ENCODE measurements at regions not wholly inside any gene's neighbourhood (a gene's known extent, or its start where the extent isn't known, plus 50 kb on each side); places are given as distances from the start of the nearest gene placed in this dataset.

DNA sequence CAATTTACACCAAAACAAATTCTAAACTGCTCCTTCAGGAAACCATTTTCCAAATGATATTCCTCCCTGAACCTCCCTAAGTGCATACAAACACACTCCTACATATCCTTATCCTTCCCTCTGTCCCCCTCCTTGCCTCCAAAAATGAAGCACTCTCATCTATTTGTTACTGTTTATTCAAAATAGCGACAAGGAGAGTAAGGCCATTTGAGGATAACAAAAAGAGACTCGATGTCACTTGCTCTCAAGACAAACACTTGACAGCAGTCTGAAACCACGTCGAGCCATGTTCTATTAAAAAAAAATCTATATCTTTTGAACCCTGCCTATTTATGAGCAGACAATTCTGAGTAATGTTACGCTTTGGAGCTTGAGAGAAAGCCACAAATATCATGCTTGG is 547.9 kb downstream of the DTWD2 start:
- in situ Hi-C loops (cut with MboI; ENCODE audit: low sequenced_read_pairs, unreplicated experiment) = no loop called here
- no peak for DNase-seq (ENCODE audit: low spot score)
- TF ChIP-seq, protein P1, sequence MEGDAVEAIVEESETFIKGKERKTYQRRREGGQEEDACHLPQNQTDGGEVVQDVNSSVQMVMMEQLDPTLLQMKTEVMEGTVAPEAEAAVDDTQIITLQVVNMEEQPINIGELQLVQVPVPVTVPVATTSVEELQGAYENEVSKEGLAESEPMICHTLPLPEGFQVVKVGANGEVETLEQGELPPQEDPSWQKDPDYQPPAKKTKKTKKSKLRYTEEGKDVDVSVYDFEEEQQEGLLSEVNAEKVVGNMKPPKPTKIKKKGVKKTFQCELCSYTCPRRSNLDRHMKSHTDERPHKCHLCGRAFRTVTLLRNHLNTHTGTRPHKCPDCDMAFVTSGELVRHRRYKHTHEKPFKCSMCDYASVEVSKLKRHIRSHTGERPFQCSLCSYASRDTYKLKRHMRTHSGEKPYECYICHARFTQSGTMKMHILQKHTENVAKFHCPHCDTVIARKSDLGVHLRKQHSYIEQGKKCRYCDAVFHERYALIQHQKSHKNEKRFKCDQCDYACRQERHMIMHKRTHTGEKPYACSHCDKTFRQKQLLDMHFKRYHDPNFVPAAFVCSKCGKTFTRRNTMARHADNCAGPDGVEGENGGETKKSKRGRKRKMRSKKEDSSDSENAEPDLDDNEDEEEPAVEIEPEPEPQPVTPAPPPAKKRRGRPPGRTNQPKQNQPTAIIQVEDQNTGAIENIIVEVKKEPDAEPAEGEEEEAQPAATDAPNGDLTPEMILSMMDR (IDR thresholded peaks at IDR 0.05; ENCODE audit: borderline replicate concordance, control extremely low read depth, extremely low read depth, insufficient read depth, missing control alignments) = no peak

DNA sequence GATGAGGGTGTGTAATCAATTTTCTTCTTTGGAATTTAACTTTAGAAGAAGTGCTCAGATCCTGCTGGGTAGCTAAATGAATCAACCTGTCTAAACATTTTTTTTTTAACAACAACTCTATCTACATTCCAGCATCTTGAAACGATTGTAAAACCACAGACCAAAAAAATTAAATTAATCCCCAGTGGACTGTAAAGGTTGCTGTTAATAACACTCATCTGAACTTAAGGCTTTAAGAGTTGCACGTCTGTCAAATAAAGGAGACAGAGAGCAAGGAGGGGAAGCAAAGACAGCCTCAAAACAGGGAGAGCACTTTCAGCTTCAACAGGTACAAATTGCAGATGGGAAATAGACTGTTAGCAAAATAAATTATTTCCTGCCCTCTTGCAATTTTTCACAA is 548.5 kb downstream of the DTWD2 start:
- TF ChIP-seq, protein P1 (IDR thresholded peaks at IDR 0.05; ENCODE audit: borderline replicate concordance, control extremely low read depth, extremely low read depth, insufficient read depth, missing control alignments) = no peak
- in situ Hi-C loops (cut with MboI; ENCODE audit: low sequenced_read_pairs, unreplicated experiment) = no loop called here
- no peak for DNase-seq (ENCODE audit: low spot score)

DNA sequence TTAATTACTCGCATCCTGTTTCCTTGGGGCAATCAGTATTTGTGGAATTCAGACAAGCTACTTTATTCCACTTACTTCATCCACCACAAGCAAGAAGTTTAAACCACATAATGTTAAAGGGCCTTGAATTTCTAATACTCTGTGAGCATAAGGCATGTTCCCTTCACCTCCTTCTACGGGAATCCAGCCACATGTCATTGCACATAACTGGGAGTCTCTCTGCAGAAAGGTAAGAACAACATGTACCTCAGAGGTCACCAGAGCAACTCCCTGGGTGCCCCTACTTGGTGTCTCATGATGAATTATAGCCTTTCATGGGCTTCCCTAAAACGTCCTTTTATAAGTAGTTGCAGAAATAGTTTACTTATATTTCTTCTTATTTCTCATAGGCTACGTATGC is 553.2 kb downstream of the DTWD2 start:
- in situ Hi-C loops (cut with MboI; ENCODE audit: low sequenced_read_pairs, unreplicated experiment) = no loop called here
- TF ChIP-seq, protein P1 (IDR thresholded peaks at IDR 0.05; ENCODE audit: borderline replicate concordance, control extremely low read depth, extremely low read depth, insufficient read depth, missing control alignments) = no peak
- DNase-seq (ENCODE audit: low spot score) = no peak

DNA sequence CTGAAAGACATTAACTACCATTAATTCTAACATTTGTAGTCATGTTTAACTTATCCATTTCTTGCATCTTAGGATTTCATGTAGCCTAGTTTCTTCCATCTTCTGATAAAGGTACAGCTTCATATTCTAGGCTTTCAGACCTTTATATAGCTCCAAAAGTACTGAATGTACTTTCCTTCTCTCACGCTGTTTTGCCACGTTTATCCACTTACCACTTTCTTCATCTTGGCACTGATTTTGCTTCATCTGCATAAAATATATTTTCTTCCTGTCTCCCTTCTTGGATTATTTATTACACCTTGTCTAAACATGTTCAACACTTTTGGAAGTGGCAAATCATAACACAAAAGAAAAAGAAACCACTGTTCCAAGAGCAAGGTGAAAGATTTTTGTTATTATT is 553.8 kb downstream of the DTWD2 start:
- in situ Hi-C loops (cut with MboI; ENCODE audit: low sequenced_read_pairs, unreplicated experiment) = no loop called here
- TF ChIP-seq, protein P1 (IDR thresholded peaks at IDR 0.05; ENCODE audit: borderline replicate concordance, control extremely low read depth, extremely low read depth, insufficient read depth, missing control alignments) = no peak
- DNase-seq (ENCODE audit: low spot score) = no peak

DNA sequence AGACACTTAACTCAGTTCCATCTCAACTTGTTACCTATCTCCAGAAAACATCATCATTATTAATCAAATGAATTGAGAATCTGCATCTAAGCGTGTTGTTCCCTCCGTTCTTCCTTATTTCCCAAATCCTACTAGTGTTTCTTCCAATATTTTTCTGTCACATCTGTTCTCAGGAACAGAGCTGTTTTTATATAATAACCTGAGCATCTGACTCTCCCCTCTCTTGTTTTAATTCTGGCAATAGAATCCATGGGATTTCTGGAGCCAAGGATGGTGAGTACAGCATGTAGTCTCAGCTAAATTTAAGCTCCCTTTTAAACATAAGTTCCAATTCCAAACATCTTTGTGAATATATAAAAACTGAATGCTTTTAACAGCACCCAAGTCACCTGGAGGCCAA is 558.3 kb downstream of the DTWD2 start:
- TF ChIP-seq, protein P1 (IDR thresholded peaks at IDR 0.05; ENCODE audit: borderline replicate concordance, control extremely low read depth, extremely low read depth, insufficient read depth, missing control alignments) = no peak
- DNase-seq (ENCODE audit: low spot score) = no peak
- in situ Hi-C loops (cut with MboI; ENCODE audit: low sequenced_read_pairs, unreplicated experiment) = no loop called here

DNA sequence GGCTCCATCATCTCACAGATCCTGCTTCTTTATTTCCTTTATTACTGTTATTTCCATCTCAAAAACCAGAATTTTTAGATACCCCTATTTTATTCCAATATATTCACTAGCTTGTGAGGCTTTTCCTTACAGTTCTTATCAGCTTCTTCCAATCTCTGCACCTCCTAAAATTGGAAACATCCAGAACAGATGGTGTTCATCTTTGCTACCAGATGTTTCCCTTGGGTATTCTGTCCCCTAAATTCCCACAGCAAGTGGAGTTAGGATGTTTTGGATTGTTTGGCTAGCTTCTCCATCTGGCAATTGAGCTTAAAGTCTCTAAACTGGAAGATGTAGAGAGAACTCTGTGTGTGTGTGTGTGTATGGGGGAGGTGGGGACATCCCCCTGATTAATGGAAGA is 580.4 kb downstream of the DTWD2 start:
- TF ChIP-seq, protein P1 (IDR thresholded peaks at IDR 0.05; ENCODE audit: borderline replicate concordance, control extremely low read depth, extremely low read depth, insufficient read depth, missing control alignments) = no peak
- in situ Hi-C loops (cut with MboI; ENCODE audit: low sequenced_read_pairs, unreplicated experiment) = no loop called here
- no peak for DNase-seq (ENCODE audit: low spot score)

DNA sequence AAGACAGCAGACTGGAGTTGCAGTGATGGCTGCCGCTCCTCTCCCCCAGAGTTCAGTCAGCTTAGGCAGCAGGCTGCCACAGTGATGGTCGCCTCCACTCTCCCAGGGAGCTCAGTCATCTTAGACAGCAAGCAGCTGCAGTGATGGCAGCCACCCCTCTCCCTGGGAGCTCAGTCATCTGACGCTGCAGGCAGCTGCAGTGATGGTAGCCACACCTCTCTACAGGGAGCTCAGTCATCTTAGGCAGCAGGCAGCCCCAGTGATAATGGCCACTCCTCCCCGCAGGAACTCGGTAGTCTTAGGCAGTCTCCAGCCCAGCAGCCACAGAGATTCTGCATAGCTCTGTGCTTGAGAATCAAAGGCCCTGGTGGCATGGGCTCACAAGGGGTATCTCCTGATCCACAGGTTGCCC is 582.7 kb downstream of the DTWD2 start:
- DNase-seq (ENCODE audit: low spot score) = no peak
- in situ Hi-C loops (cut with MboI; ENCODE audit: low sequenced_read_pairs, unreplicated experiment) = no loop called here
- TF ChIP-seq, protein P1 (IDR thresholded peaks at IDR 0.05; ENCODE audit: borderline replicate concordance, control extremely low read depth, extremely low read depth, insufficient read depth, missing control alignments) = no peak
